ENCODE measurements at regions not wholly inside any gene's neighbourhood (a gene's known extent, or its start where the extent isn't known, plus 50 kb on each side); places are given as distances from the start of the nearest gene placed in this dataset.

- FAIRE-seq: no peak
These were observed 155.0 kb upstream of the REG3G start for GRCh38 chr2:78870343-78870967.

- FAIRE-seq: no peak
These were observed 152.0 kb upstream of the REG3G start for GRCh38 chr2:78873526-78873925.

GRCh38 chr2:78876316-78876688 is 149.2 kb upstream of the REG3G start:
- no peak for FAIRE-seq

- no peak for FAIRE-seq
These were observed 138.1 kb upstream of the REG3G start for GRCh38 chr2:78887446-78887845.

- no peak for FAIRE-seq
These were observed 134.6 kb upstream of the REG3G start for GRCh38 chr2:78890935-78891334.

GRCh38 chr2:78892295-78892694 is 133.2 kb upstream of the REG3G start:
- no peak for FAIRE-seq

- FAIRE-seq: no peak
These were observed 130.5 kb upstream of the REG3G start for GRCh38 chr2:78895022-78895421.

GRCh38 chr2:78896536-78896935 is 129.0 kb upstream of the REG3G start:
- FAIRE-seq: no peak

- no peak for FAIRE-seq
These were observed 118.4 kb upstream of the REG3G start for GRCh38 chr2:78907089-78907488.

- no peak for FAIRE-seq
These were observed 116.5 kb upstream of the REG3G start for GRCh38 chr2:78908973-78909372.

GRCh38 chr2:78910376-78910775 is 115.1 kb upstream of the REG3G start:
- no peak for FAIRE-seq

- no peak for FAIRE-seq
These were observed 112.2 kb upstream of the REG3G start for GRCh38 chr2:78913257-78913656.

GRCh38 chr2:78925258-78925657 is 100.2 kb upstream of the REG3G start:
- no peak for FAIRE-seq

- FAIRE-seq: no peak
These were observed 97.0 kb upstream of the REG3G start for GRCh38 chr2:78928502-78928901.

GRCh38 chr2:78940998-78941397 is 84.5 kb upstream of the REG3G start:
- FAIRE-seq: no peak

GRCh38 chr2:78941751-78942150 is 83.8 kb upstream of the REG3G start:
- FAIRE-seq: no peak

GRCh38 chr2:78963881-78964280 is 61.6 kb upstream of the REG3G start:
- FAIRE-seq: no peak

- FAIRE-seq: no peak
These were observed 58.2 kb upstream of the REG3G start for GRCh38 chr2:78967294-78967693.

- no peak for FAIRE-seq
These were observed 51.9 kb upstream of the REG3G start for GRCh38 chr2:78973630-78974029.

Measured in colon (tissue), 2 donors.